ENCODE measurements at regions not wholly inside any gene's neighbourhood (a gene's known extent, or its start where the extent isn't known, plus 50 kb on each side); places are given as distances from the start of the nearest gene placed in this dataset.

DNA sequence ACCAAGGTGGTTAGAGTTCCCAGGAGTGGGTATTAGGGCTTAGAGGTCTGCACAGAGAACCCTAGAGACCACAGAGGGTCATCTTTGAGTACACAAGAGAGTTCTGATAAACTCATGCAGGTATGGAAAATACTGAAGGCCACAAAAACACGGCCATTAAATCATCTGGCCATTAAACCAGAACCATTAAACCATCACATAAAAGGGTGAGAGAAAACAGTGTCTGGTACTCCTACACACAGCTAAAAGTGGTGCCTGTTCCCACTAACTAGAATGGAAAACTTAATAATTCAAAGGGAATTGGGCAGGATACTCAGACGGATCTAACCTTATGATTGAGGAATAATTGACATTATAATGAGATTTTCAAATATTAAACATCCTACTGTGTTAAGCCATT lies 679.4 kb downstream of the TNS3 start:
- H3K4me1 ChIP-seq (ENCODE audit: control insufficient read depth, insufficient read depth, low read length) = no peaks in the 10 kb centered on the region
- no peaks in the 10 kb centered on the region for H3K36me3 ChIP-seq (ENCODE audit: control insufficient read depth, insufficient read depth, low read length)
- H3K9me3 ChIP-seq (ENCODE audit: control insufficient read depth, insufficient read depth, low read length) = no peaks in the 10 kb centered on the region
- no CpG with 5 or more reads among the region's 2 CpGs for WGBS (ENCODE audit: insufficient coverage)
- H3K27me3 ChIP-seq (ENCODE audit: control insufficient read depth, insufficient read depth, low read length) = no peaks in the 10 kb centered on the region
- no peak overlapping the region for H3K27ac ChIP-seq (ENCODE audit: low read depth, low read length)
- no peak overlapping the region for H3K4me3 ChIP-seq (ENCODE audit: low read depth, low read length)
- DNase-seq (ENCODE audit: low read depth in 4 of 6, low spot score in 6 of 6) = no peak

- Histone ChIP-seq H3K9me3 (ENCODE audit: control insufficient read depth, insufficient read depth, low read length) (no peaks in the 10 kb centered on the region), H3K27ac (ENCODE audit: low read depth, low read length) (no peak overlapping the region), H3K27me3 (ENCODE audit: control insufficient read depth, insufficient read depth, low read length) (no peaks in the 10 kb centered on the region), H3K4me1 (ENCODE audit: control insufficient read depth, insufficient read depth, low read length) (no peaks in the 10 kb centered on the region), H3K4me3 (ENCODE audit: low read depth, low read length) (no peak overlapping the region), H3K36me3 (ENCODE audit: control insufficient read depth, insufficient read depth, low read length) (no peaks in the 10 kb centered on the region)
- WGBS (ENCODE audit: insufficient coverage) = 60% methylated on average over 2 of the region's 6 CpGs
- DNase-seq (ENCODE audit: low read depth in 4 of 6, low spot score in 6 of 6) = peak in 1 of 6 donors; percentile 60
Observed at GRCh38 chr7:46900312-46901263, 681.3 kb downstream of the TNS3 start.

DNA sequence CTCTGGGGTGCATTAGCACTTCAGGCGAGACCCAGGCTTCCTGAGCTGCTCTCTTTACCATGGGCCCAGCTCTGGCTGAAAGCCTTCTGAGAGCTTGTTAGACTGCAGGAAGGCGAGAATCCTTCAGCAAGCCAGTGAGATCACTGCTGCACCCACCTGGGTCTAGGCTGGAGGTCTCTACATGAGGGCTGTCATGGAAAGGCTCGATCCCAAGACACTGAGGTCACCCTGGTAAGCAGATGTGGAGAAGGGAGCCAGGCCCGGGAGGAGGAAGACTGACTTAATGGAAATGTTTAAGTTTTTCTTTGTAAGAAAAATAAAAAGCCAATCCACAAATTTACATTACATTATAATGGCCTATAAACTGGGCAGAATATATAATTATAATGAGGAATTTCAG lies 684.5 kb downstream of the TNS3 start:
- Histone ChIP-seq H3K9me3 (ENCODE audit: control insufficient read depth, insufficient read depth, low read length) (no peaks in the 10 kb centered on the region), H3K36me3 (ENCODE audit: control insufficient read depth, insufficient read depth, low read length) (no peaks in the 10 kb centered on the region), H3K4me3 (ENCODE audit: low read depth, low read length) (no peak overlapping the region), H3K4me1 (ENCODE audit: control insufficient read depth, insufficient read depth, low read length) (no peaks in the 10 kb centered on the region), H3K27ac (ENCODE audit: low read depth, low read length) (no peak overlapping the region), H3K27me3 (ENCODE audit: control insufficient read depth, insufficient read depth, low read length) (no peaks in the 10 kb centered on the region)
- DNase-seq (ENCODE audit: low read depth in 4 of 6, low spot score in 6 of 6) = no peak
- 90% methylated on average over 2 of the region's 4 CpGs for WGBS (ENCODE audit: insufficient coverage)

GRCh38 chr7:46886669-46887374 lies 695.1 kb downstream of the TNS3 start:
- Histone ChIP-seq H3K36me3 (ENCODE audit: control insufficient read depth, insufficient read depth, low read length) (no peaks in the 10 kb centered on the region), H3K27ac (ENCODE audit: low read depth, low read length) (no peak overlapping the region), H3K9me3 (ENCODE audit: control insufficient read depth, insufficient read depth, low read length) (peaks cover 3% of the 10 kb centered on the region), H3K4me3 (ENCODE audit: low read depth, low read length) (no peak overlapping the region), H3K27me3 (ENCODE audit: control insufficient read depth, insufficient read depth, low read length) (no peaks in the 10 kb centered on the region), H3K4me1 (ENCODE audit: control insufficient read depth, insufficient read depth, low read length) (no peaks in the 10 kb centered on the region)
- 96% methylated on average over 5 of the region's 8 CpGs for WGBS (ENCODE audit: insufficient coverage)
- no peak for DNase-seq (ENCODE audit: low read depth in 4 of 6, low spot score in 6 of 6)

DNA sequence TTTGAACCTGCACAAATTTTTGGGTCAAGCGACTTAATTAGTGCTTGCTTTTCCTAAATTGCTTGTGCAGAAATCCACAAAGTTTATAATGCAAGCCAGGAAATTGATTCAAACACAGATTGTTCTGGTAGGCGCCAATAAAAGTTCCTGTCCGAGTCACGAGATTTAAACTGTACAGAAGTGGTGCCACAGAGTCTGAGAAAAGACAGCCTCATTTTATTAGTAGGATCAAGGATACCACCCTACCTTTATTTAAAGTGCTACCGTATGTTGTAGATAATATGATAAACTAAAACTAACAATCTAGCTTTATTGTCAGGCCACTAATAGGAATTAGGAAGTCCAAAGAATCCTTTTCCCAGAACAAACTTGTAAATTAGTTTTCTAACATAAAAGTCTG lies 696.7 kb downstream of the TNS3 start:
- H3K4me3 ChIP-seq (ENCODE audit: low read depth, low read length) = no peak overlapping the region
- H3K9me3 ChIP-seq (ENCODE audit: control insufficient read depth, insufficient read depth, low read length) = peaks cover 3% of the 10 kb centered on the region
- H3K4me1 ChIP-seq (ENCODE audit: control insufficient read depth, insufficient read depth, low read length) = no peaks in the 10 kb centered on the region
- no peak overlapping the region for H3K27ac ChIP-seq (ENCODE audit: low read depth, low read length)
- no peaks in the 10 kb centered on the region for H3K27me3 ChIP-seq (ENCODE audit: control insufficient read depth, insufficient read depth, low read length)
- H3K36me3 ChIP-seq (ENCODE audit: control insufficient read depth, insufficient read depth, low read length) = no peaks in the 10 kb centered on the region
- no peak for DNase-seq (ENCODE audit: low read depth in 4 of 6, low spot score in 6 of 6)
- WGBS (ENCODE audit: insufficient coverage) = 92% methylated on average over 2 of the region's 5 CpGs

DNA sequence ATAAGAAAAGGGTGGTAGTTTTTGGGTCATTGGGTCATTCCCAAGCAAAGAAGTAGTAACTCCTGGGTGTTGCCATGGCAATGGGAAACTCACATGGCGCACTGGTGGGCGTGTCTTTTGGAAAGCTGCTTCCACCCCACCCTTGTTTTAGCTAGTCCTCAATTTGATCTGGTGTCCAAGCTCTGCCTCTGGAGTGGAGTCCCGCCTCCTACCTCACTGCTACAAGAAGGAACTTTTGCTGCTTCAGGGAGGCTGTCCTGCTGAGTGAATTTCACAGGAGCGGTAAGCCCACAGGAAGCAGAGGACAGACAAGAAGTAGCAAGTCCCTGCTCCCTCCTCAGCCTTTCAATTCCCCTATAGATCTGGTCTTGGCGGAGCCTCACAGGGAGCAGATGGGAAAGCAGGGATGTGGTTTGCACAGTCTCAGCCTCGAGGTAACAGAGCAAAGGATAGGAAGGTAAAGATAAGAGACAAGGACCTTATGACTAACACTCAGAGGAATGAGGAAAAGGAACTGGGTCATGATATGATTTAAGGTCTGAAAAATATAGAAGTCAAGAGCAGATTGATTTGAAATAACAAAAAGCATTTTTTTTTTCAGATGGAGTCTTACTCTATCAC lies 700.3 kb downstream of the TNS3 start:
- Histone ChIP-seq H3K27me3 (ENCODE audit: control insufficient read depth, insufficient read depth, low read length) (no peaks in the 10 kb centered on the region), H3K4me1 (ENCODE audit: control insufficient read depth, insufficient read depth, low read length) (no peaks in the 10 kb centered on the region), H3K4me3 (ENCODE audit: low read depth, low read length) (no peak overlapping the region), H3K9me3 (ENCODE audit: control insufficient read depth, insufficient read depth, low read length) (no peaks in the 10 kb centered on the region), H3K27ac (ENCODE audit: low read depth, low read length) (no peak overlapping the region), H3K36me3 (ENCODE audit: control insufficient read depth, insufficient read depth, low read length) (no peaks in the 10 kb centered on the region)
- DNase-seq (ENCODE audit: low read depth in 4 of 6, low spot score in 6 of 6) = no peak
- WGBS (ENCODE audit: insufficient coverage) = 82% methylated on average over 4 of the region's 6 CpGs

DNA sequence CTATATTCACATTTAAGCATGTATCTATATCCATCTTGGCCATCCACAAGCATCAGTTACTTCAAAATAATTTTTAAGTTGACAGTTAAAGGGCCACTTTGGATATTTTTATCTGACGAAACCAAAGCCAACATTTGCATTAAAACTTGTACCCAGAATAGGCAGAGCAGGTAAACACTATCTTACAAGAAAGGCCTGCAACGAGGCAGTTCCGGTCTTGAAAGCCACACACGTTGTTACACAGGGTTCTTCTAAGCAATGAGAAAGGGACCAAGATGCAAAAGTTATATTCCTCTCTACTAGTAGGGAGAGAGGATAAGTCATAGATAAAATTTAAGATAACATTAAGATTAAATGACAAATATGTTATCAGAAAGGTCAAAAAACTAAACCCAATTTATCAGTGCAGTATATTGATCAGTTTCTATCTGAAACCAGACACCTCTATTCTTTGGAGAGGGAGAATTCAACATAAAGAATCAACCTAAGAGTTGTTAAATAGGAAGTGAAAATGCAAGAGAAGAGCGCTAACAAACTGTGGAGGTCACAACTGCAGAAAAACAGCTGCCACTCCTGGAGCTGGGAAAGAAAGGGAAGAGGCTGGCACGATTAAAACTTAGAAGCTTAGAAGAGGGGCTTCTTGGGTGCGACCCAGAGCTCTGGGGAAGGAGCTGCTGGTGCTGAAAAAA lies 701.3 kb downstream of the TNS3 start:
- H3K9me3 ChIP-seq (ENCODE audit: control insufficient read depth, insufficient read depth, low read length) = no peaks in the 10 kb centered on the region
- no peaks in the 10 kb centered on the region for H3K36me3 ChIP-seq (ENCODE audit: control insufficient read depth, insufficient read depth, low read length)
- H3K4me1 ChIP-seq (ENCODE audit: control insufficient read depth, insufficient read depth, low read length) = no peaks in the 10 kb centered on the region
- WGBS (ENCODE audit: insufficient coverage) = 91% methylated on average over 3 of the region's 7 CpGs
- no peak for DNase-seq (ENCODE audit: low read depth in 4 of 6, low spot score in 6 of 6)
- no peak overlapping the region for H3K4me3 ChIP-seq (ENCODE audit: low read depth, low read length)
- no peak overlapping the region for H3K27ac ChIP-seq (ENCODE audit: low read depth, low read length)
- H3K27me3 ChIP-seq (ENCODE audit: control insufficient read depth, insufficient read depth, low read length) = no peaks in the 10 kb centered on the region

- no peaks in the 10 kb centered on the region for H3K27me3 ChIP-seq (ENCODE audit: control insufficient read depth, insufficient read depth, low read length)
- DNase-seq (ENCODE audit: low read depth in 4 of 6, low spot score in 6 of 6) = no peak
- no peaks in the 10 kb centered on the region for H3K36me3 ChIP-seq (ENCODE audit: control insufficient read depth, insufficient read depth, low read length)
- no peaks in the 10 kb centered on the region for H3K9me3 ChIP-seq (ENCODE audit: control insufficient read depth, insufficient read depth, low read length)
- no CpG with 5 or more reads among the region's 2 CpGs for WGBS (ENCODE audit: insufficient coverage)
- no peaks in the 10 kb centered on the region for H3K4me1 ChIP-seq (ENCODE audit: control insufficient read depth, insufficient read depth, low read length)
- no peak overlapping the region for H3K4me3 ChIP-seq (ENCODE audit: low read depth, low read length)
- no peak overlapping the region for H3K27ac ChIP-seq (ENCODE audit: low read depth, low read length)
Observed at GRCh38 chr7:46879783-46880182, 702.1 kb downstream of the TNS3 start.

- Histone ChIP-seq H3K27me3 (ENCODE audit: control insufficient read depth, insufficient read depth, low read length) (no peaks in the 10 kb centered on the region), H3K4me1 (ENCODE audit: control insufficient read depth, insufficient read depth, low read length) (no peaks in the 10 kb centered on the region), H3K9me3 (ENCODE audit: control insufficient read depth, insufficient read depth, low read length) (no peaks in the 10 kb centered on the region), H3K36me3 (ENCODE audit: control insufficient read depth, insufficient read depth, low read length) (no peaks in the 10 kb centered on the region), H3K4me3 (ENCODE audit: low read depth, low read length) (no peak overlapping the region), H3K27ac (ENCODE audit: low read depth, low read length) (no peak overlapping the region)
- DNase-seq (ENCODE audit: low read depth in 4 of 6, low spot score in 6 of 6) = peak in 1 of 6 donors; percentile 23
- WGBS (ENCODE audit: insufficient coverage) = 59% methylated on average over 4 of the region's 4 CpGs
Observed at GRCh38 chr7:46871516-46871915, 710.4 kb downstream of the TNS3 start.

Data from spinal cord (tissue), 9 donors.